A549 (cell line): ENCODE measurements at regions not wholly inside any gene's neighbourhood (a gene's known extent, or its start where the extent isn't known, plus 50 kb on each side); places are given as distances from the start of the nearest gene placed in this dataset.

Experiments
- CBX8 ChIP-seq: fragments of 200-600 bp; sonication (generic); IDR thresholded peaks from 2 replicates; pipeline ENCODE4 v1.6.1; 2016
- CTCF ChIP-seq: fragments of >200 bp; sonication (Bioruptor Twin); formaldehyde crosslinking; IDR thresholded peaks from 3 replicates; pipeline ENCODE4 v1.5.1; 2016
- EHMT2 ChIP-seq: fragments of 200-600 bp; sonication (generic); IDR thresholded peaks from 2 replicates; pipeline ENCODE4 v1.6.1; 2016; ENCODE audit warnings: antibody characterized with exemption, low read depth, mild to moderate bottlenecking, moderate library complexity
- EP300 ChIP-seq, 2 experiments: fragments of >200 bp; sonication (Bioruptor Twin); formaldehyde crosslinking; IDR thresholded peaks; 2 replicates in 1 of 2; 3 replicates in 1 of 2; pipeline ENCODE4 v1.6.1; 2016 to 2017
- ESRRA ChIP-seq: fragments of 150-350 bp; IDR thresholded peaks from 2 replicates; pipeline ENCODE4 v1.6.1; 2014; ENCODE audit warnings: mild to moderate bottlenecking, low read length, borderline replicate concordance
- HDAC2 ChIP-seq: fragments of 200-600 bp; sonication (generic); IDR thresholded peaks from 2 replicates; pipeline ENCODE4 v1.6.1; 2016
- KDM1A ChIP-seq: fragments of 200-600 bp; sonication (generic); IDR thresholded peaks from 2 replicates; pipeline ENCODE4 v1.6.1; 2016; ENCODE audit warnings: low read depth, mild to moderate bottlenecking
- MAZ ChIP-seq: fragments of 150-350 bp; IDR thresholded peaks from 2 replicates; pipeline ENCODE4 v1.6.1; 2014; ENCODE audit warnings: antibody characterized with exemption, low read depth, low read length, borderline replicate concordance
- PHF8 ChIP-seq: fragments of 200-600 bp; sonication (generic); IDR thresholded peaks from 2 replicates; pipeline ENCODE4 v1.6.1; 2016; ENCODE audit warnings: low read depth, mild to moderate bottlenecking, antibody characterized with exemption, moderate library complexity, borderline replicate concordance
- POLR2A ChIP-seq: IDR thresholded peaks from 2 replicates; pipeline ENCODE4 v1.6.1; 2012; ENCODE audit warnings: mild to moderate bottlenecking, low read length
- RAD21 ChIP-seq, 2 experiments: fragments of >200 bp in 1 of 2; sonication (Bioruptor Twin) in 1 of 2; formaldehyde crosslinking in 1 of 2; IDR thresholded peaks in 1 of 2; conservative IDR thresholded peaks in 1 of 2; 2 replicates in 1 of 2; 3 replicates in 1 of 2; pipeline ENCODE4 v1.6.1; 2012 to 2018; ENCODE audit warnings: inconsistent platforms in 1 of 2
- USF2 ChIP-seq: fragments of 450-650 bp; IDR thresholded peaks from 2 replicates; pipeline ENCODE4 v1.6.1; 2014; ENCODE audit warnings: antibody characterized with exemption
- TF ChIP-seq, protein P1 (sequence below): fragments of >200 bp; sonication (Bioruptor Twin); formaldehyde crosslinking; IDR thresholded peaks from 3 replicates; pipeline ENCODE4 v1.6.1; 2016

GRCh38 chr2:602571-603359 is 74.4 kb downstream of the TMEM18 start:
- TF ChIP-seq CTCF, result no peak
- no peak for TF ChIP-seq USF2
- no peak for TF ChIP-seq HDAC2
- no peak for TF ChIP-seq ESRRA
- TF ChIP-seq POLR2A, result no peak
- no peak for TF ChIP-seq EHMT2
- TF ChIP-seq, protein P1, sequence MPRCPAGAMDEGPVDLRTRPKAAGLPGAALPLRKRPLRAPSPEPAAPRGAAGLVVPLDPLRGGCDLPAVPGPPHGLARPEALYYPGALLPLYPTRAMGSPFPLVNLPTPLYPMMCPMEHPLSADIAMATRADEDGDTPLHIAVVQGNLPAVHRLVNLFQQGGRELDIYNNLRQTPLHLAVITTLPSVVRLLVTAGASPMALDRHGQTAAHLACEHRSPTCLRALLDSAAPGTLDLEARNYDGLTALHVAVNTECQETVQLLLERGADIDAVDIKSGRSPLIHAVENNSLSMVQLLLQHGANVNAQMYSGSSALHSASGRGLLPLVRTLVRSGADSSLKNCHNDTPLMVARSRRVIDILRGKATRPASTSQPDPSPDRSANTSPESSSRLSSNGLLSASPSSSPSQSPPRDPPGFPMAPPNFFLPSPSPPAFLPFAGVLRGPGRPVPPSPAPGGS, result no peak
- no peak for TF ChIP-seq CBX8
- TF ChIP-seq KDM1A, result no peak
- no peak for TF ChIP-seq MAZ
- no peak for TF ChIP-seq EP300 (IDR thresholded peaks at IDR 0.05)
- no peak for TF ChIP-seq PHF8
- no peak for TF ChIP-seq RAD21 (conservative IDR thresholded peaks at IDR 0.05 in 1 of 2, IDR thresholded peaks at IDR 0.05 in 1 of 2)
